ENCODE measurements at regions not wholly inside any gene's neighbourhood (a gene's known extent, or its start where the extent isn't known, plus 50 kb on each side); places are given as distances from the start of the nearest gene placed in this dataset.

DNA sequence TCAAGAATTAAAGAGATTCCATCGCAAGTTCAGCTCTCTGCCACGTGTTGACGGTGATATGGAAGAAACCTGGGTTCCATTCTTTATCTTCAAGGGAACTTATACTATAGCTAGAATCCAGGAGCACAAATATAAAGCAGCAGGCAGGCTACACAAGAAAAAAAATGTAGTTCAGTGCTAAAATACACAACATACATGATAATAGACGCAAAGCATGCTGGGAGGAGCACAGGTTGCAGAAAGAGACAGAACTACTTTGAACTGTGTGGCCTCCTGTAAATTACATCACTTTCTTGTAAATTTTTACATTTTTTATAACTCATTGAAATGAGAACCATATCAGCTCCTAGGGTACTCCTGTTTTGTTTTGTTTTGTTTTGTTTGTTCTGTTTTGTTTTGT lies 53.8 kb upstream of the RBM24 start:
- DNase-seq, result no peak

All from DMS153 (cell line).